ENCODE measurements at regions not wholly inside any gene's neighbourhood (a gene's known extent, or its start where the extent isn't known, plus 50 kb on each side); places are given as distances from the start of the nearest gene placed in this dataset.

DNA sequence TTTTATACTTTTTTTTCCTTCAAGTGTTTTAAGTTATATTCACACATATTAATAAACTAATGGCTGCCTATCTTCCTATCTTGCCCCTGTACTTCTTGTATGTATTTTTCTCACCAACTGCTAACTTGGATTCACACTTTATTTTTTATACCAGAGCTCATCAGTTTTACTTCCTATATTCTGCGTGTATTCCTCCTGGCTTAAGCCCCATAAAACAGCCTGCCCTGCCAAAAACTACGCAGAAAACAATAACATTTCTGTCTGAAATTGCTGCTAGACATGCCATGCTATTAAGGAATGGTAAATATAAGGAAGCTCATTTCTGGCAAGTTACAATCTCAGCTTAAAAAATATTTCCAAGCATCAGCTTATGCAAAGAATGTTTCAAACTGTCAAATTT, 172.3 kb downstream of the UBE2E3 start:
- TF ChIP-seq CTCF (conservative IDR thresholded peaks at IDR 0.05) (no peak), EZH2 (IDR thresholded peaks at IDR 0.05; ENCODE audit: low read depth) (no peak)
